ENCODE measurements at regions not wholly inside any gene's neighbourhood (a gene's known extent, or its start where the extent isn't known, plus 50 kb on each side); places are given as distances from the start of the nearest gene placed in this dataset.

DNA sequence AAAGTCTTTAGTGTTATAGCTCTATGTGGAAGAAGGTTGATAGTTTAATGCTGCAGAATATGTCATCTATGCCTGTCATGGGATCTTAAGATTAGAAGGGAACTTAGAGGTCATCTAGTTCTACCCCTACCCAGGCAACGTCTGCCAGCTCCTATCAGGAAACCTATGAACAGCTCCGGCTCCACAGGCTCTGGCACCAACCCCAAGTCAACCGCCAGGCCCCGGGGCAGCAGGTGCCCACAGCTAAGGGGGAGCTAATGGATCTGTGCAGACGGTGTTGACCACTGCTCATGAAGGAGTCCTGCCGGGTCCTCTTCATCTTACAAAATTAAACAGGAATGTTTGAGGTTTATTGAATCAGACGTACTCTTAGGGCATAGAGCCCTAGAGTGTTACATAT, 440.8 kb upstream of the KLHL29 start:
- ChIA-PET POLR2A (no interaction called here), CTCF (no interaction called here)
- Histone ChIP-seq H3K36me3 (ENCODE audit: control insufficient read depth, insufficient read depth, low read length) (no peaks in the 10 kb centered on the region), H3K27me3 (ENCODE audit: control insufficient read depth, insufficient read depth, low read length) (no peaks in the 10 kb centered on the region), H3K4me3 (ENCODE audit: low read depth, low read length) (no peak overlapping the region)
- no peak for DNase-seq (ENCODE audit: low read depth)
- TF ChIP-seq, protein P1, sequence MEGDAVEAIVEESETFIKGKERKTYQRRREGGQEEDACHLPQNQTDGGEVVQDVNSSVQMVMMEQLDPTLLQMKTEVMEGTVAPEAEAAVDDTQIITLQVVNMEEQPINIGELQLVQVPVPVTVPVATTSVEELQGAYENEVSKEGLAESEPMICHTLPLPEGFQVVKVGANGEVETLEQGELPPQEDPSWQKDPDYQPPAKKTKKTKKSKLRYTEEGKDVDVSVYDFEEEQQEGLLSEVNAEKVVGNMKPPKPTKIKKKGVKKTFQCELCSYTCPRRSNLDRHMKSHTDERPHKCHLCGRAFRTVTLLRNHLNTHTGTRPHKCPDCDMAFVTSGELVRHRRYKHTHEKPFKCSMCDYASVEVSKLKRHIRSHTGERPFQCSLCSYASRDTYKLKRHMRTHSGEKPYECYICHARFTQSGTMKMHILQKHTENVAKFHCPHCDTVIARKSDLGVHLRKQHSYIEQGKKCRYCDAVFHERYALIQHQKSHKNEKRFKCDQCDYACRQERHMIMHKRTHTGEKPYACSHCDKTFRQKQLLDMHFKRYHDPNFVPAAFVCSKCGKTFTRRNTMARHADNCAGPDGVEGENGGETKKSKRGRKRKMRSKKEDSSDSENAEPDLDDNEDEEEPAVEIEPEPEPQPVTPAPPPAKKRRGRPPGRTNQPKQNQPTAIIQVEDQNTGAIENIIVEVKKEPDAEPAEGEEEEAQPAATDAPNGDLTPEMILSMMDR (IDR thresholded peaks at IDR 0.05; ENCODE audit: insufficient read depth, low read depth, low read length): no peak

DNA sequence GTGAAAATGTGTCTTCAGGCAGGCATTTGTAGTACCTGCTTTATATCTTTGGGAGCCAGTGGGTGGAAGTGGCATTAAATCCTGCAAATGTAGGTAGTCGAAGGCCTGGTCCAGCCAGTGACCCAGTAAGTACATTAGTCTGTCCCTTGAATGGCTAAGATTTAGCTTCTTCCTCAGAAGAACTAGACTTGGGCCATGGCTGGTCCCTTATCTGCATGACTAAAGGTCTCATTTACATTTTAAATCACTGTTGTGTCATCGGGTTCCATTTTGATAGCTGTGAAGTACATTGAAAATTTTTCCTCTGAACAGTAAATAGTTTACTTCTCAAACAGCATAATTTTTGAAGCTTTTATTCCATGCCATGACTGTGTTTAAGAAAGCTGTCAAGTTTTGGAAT, 438.4 kb upstream of the KLHL29 start:
- CTCF ChIA-PET: no interaction called here
- Histone ChIP-seq H3K27me3 (ENCODE audit: control insufficient read depth, insufficient read depth, low read length) (no peaks in the 10 kb centered on the region), H3K4me3 (ENCODE audit: low read depth, low read length) (no peak overlapping the region), H3K36me3 (ENCODE audit: control insufficient read depth, insufficient read depth, low read length) (no peaks in the 10 kb centered on the region)
- no peak for DNase-seq (ENCODE audit: low read depth)
- TF ChIP-seq, protein P1 (IDR thresholded peaks at IDR 0.05; ENCODE audit: insufficient read depth, low read depth, low read length): no peak
- POLR2A ChIA-PET: no interaction called here

DNA sequence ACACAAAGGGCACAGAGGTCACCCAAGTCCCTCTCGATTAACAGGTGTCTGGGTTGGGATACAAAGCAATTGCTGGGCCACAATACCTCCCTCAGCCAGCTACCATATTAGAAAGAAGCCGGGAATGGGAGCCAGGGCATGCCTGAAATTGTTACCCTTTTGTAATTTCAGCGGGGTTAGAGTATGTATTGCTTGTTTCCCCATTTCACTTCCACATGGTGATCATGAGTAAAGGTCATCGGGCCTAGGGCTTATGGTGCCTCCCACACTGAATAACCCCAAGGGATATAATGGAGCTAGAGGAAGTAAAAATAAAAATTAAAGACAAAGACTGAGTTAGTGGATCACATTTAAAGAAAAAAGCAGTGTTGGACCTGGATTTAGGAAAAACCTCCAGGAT, 437.2 kb upstream of the KLHL29 start:
- POLR2A ChIA-PET: no interaction called here
- TF ChIP-seq, protein P1 (IDR thresholded peaks at IDR 0.05; ENCODE audit: insufficient read depth, low read depth, low read length): no peak

DNA sequence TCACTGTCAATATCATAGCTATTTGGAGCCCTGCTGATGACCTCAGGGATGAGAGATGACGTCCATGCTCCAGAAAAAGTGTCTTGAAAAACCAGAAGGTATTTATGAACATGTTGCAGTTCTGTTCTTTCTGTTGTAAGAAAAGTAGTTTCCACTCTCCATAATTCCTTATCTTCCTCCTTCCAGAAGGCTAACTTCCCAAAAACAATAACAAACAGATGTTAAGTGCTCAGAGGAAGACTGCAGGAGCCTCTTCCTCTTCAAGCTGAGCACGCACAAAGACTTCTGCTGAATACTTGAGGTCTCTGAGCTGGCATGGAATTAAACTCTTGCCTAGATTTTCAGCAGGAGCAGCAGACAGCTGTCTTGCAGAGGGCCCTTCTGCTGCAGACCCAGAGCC, 434.5 kb upstream of the KLHL29 start:
- ChIA-PET CTCF (no interaction called here), POLR2A (no interaction called here)
- no peak overlapping the region for H3K4me3 ChIP-seq (ENCODE audit: low read depth, low read length)
- H3K36me3 ChIP-seq (ENCODE audit: control insufficient read depth, insufficient read depth, low read length): no peaks in the 10 kb centered on the region
- DNase-seq (ENCODE audit: low read depth): no peak
- TF ChIP-seq, protein P1 (IDR thresholded peaks at IDR 0.05; ENCODE audit: insufficient read depth, low read depth, low read length): no peak
- no peaks in the 10 kb centered on the region for H3K27me3 ChIP-seq (ENCODE audit: control insufficient read depth, insufficient read depth, low read length)

More for the DNA sequence above, 437.2 kb upstream of the KLHL29 start:
- no peak for DNase-seq (ENCODE audit: low read depth)
- no peaks in the 10 kb centered on the region for H3K27me3 ChIP-seq (ENCODE audit: control insufficient read depth, insufficient read depth, low read length)
- H3K4me3 ChIP-seq (ENCODE audit: low read depth, low read length): no peak overlapping the region
- CTCF ChIA-PET: no interaction called here
- no peaks in the 10 kb centered on the region for H3K36me3 ChIP-seq (ENCODE audit: control insufficient read depth, insufficient read depth, low read length)

DNA sequence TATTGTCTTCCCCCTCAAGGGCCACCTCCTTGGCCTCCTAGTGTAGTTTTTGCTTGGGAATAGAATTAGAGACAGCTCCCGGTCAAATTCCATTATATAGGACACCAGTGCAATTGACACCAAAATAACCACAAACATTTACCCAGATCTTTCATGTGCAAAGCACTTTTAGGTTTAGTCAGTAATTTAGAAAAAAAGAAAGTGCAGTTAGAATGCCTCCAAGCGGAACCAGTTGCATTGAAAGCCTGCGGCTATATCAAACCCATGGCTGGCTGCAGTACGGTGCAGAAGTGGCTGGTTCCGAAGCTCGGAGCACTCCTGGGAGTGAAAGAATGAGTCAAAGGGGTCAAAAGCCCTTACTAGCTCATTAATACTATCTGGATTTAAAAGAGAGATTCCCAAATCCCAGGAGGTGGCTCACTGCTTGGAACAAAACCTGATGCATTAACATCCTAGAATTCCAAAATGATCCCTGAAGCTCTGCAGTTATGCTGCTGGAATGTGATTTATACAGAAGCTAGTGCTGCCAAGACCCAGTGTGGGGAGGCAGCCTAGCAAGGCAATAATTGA, 432.2 kb upstream of the KLHL29 start:
- Histone ChIP-seq H3K4me3 (ENCODE audit: low read depth, low read length) (no peak overlapping the region), H3K27me3 (ENCODE audit: control insufficient read depth, insufficient read depth, low read length) (no peaks in the 10 kb centered on the region), H3K36me3 (ENCODE audit: control insufficient read depth, insufficient read depth, low read length) (no peaks in the 10 kb centered on the region)
- ChIA-PET POLR2A (no interaction called here), CTCF (no interaction called here)
- TF ChIP-seq, protein P1 (IDR thresholded peaks at IDR 0.05; ENCODE audit: insufficient read depth, low read depth, low read length): no peak
- DNase-seq (ENCODE audit: low read depth): no peak

Data from BJ (cell line).